ENCODE measurements at regions not wholly inside any gene's neighbourhood (a gene's known extent, or its start where the extent isn't known, plus 50 kb on each side); places are given as distances from the start of the nearest gene placed in this dataset.

DNA sequence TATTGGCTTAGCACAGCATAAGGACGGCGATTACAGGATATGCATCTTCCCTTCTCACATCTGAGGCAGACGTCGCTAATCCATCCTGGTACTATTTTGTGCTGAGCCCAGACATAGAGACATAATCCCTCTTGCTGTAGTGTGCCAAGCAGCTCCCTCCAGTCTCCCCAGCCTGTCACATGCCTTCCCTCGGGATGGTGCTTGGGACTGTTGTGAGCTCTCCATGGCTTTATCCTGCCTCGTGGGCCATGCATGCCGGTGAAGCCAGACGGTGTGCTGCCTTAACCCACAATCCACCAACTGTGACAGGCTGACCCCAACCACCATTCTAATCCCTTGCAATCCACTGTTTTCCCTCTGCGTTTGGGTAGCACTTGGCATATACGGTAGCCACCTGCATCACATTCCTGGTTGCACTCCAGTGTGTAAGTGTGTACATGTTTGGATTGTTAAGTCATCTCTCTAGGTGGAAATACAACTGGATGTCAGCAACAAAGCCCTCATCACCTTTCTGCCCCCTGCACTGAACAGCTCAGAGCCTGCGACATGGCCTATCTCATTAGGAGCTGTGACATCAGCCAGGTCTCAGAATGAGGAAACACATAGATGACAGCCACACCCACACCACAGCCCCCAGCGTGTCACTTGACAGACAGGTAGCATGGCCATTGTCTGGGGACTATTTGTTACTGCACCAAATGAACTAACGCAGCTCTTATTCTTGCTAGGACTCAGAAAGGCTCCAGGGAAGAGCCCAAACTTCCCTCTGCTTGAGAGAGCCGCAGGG lies 374.8 kb upstream of the CDH4 start:
- DNase-seq, result no peak

DNA sequence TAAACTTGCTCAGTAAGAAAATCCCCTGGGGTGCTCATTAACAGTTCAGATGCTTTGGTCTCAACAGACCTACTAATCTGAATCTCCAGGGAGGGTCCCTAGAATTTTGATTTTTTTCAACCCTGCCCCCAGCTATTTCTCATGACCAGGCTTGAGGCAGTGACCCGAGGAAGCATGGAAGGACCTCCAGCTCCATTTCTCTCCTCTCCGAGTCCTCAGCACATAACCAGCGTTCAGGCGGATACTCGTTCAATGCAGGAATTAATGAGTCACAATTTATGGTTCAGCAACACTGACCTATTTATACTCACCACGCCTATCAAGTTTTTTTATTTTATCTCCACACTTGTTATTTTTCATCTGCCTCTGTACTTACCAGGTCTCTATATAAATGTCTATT lies 369.2 kb upstream of the CDH4 start:
- no peak for DNase-seq

DNA sequence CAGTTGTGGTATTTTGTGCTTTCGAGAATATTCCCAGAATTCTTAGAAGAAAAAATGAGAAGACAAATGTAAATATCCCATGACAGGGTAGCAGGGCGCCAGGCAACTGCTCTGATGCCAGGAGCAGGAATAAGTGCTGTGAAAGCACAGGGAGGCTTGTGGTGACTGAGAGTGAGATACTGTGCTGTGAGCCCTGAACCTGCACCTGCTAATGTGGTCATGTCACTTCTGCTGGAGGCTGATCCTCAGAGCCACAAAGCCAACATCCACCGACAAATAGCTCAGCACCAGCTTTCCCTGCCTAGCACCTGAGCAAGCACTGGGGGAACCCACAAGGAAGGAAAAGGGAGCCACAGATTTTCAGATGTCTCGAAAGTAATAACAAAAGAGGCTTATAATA lies 368.6 kb upstream of the CDH4 start:
- no peak for DNase-seq

DNA sequence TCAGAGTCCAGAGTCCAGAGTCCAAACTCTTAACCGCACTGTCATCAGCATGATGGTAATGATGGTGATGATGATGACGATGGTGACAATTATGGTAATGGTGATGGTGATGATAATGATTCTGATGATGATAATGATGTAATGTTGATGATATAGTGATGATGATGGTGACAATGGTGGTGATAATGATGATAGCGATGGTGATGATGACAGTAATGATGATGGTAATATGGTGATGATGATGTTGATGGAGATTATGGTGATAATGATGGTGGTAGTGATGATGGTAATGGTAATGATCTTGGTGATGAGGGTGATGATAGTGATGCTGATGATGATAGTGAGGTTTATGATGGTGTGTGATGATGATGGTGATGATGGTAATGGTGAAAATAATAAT lies 367.8 kb upstream of the CDH4 start:
- DNase-seq, result no peak

DNA sequence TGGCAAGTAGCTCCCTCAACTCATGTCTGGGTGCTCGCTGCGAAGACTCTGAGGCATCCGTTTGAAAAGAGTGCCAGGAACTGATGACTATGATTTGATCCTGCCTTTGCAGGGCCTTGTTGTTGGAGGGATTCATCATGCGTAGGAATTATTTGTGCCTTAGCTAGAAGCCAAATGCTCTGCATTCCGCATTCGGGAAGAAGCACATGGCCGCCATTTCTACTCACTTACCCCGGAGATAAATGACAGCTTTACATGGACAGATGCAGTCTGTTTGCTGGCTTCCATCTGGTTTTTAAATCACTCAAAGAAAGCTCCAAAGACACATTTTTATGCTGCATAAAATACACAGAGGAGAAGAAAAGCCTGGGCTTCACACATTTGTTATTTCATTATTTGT lies 363.3 kb upstream of the CDH4 start:
- DNase-seq, result no peak

DNA sequence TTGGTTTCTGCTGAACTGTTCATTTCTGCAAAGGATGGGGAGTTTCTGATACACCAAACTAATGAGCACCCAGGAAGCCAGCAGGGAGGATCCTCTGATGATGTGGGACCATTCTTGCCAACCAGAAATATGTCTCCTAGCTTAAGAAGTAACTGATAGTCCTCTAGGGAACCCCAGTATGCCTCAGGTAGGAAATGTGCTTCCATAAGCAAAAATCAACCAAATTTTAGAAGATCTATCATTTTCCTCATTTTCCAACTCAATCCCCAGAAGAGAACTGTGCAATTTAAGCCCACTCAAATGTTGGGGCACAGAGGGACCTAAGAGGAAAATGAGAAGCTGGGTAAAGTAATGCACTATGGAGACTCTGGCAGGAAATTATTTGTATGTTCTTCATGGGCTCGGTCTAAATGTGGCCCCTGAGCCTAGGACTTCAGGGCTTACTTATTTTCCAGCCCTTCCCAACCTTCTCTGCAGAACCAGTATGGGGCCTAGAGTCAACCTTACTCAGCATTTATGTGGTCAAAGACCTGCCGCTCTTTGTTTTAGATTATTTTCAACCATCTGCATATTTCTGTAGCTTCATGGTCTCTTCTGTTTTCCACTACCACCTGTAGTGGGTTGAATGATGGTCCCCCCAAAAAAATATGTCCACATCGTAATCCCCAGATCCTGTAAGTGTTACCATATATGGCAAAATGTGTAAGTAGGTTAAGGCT lies 359.8 kb upstream of the CDH4 start:
- DNase-seq, result no peak

DNA sequence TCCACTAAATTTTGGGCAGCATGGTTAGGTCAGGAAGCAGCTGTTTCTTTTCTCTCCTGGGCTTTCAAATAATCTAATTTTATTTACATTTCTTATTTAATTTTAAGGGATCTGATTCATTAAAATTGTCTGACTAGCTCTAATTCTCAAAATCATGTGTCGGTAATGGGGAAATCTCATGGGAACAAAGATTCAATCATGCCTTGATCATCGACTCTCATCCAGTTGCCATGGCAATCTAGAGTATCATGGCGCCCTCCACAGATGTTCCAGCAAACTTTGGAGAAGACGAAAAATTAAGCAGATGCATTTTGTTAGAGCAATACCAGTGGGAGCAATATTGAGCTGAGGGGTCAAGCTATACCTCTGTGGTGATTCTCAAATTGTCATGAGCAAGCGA lies 358.0 kb upstream of the CDH4 start:
- DNase-seq, result no peak

DNA sequence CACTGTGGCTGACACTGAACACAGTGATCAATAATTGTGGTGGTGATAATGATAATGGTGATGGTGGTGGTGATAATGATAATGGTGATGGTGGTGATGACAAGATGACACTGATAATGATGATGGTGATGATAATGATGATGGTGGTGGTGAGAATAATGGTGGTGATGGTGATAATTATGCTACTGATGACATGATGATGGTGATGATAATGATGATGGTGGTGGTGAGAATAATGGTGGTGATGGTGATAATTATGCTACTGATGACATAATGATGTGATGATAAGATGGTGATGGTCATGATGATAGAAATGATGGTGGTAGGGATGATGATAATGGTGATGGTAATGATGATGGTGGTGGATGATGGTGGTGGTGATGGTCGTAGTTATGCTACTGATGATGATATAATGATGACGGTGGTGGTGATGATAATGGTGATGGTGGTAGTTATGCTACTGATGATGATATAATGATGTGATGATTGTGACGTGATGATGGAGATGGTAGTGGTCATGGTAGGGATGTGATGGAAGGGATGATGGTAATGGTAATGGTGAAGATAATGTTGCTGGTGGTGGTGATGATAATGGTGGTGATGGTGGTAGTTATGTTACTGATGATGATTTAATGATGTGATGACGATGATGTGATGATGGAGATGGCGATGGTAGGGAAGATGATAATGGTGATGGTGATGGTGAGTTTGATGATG lies 356.5 kb upstream of the CDH4 start:
- no peak for DNase-seq

DNA sequence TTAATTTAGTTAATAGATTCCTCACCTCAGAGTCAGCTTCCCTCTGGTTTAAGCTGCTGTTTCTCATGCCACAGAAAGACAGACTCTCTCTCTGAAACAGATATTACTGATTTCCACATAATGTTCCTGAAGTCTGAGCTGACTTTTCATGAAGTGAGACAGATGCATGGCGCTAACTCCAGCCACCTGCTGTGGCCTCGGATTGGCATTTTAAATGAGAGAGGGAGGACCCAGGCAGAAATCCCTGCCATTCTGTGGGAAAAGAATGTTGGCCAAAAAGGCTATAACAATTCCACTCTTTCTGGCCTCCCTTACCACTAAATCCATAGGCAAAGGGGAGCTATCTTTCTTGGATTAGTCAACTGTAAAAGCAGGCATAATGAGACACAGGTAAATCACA lies 354.1 kb upstream of the CDH4 start:
- no peak for DNase-seq

DNA sequence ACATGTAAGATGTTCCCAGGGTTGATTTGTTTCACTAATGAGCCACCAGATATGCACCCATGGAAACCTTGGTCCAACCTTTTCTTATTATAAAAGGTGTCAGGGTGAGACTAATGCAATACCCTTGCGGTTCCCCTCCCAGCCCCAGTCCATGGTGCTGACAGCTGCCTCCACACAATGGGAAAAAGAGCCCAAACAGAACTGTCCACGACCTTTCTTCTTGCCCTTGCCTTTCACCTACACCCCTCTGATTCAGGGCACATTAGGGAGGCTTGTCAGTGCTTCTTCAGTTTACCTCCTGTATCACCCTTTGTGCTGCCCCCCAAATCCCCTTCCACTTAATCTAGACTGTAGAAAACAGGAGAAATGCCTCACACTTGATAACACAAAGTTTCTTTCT lies 352.7 kb upstream of the CDH4 start:
- DNase-seq, result no peak

DNA sequence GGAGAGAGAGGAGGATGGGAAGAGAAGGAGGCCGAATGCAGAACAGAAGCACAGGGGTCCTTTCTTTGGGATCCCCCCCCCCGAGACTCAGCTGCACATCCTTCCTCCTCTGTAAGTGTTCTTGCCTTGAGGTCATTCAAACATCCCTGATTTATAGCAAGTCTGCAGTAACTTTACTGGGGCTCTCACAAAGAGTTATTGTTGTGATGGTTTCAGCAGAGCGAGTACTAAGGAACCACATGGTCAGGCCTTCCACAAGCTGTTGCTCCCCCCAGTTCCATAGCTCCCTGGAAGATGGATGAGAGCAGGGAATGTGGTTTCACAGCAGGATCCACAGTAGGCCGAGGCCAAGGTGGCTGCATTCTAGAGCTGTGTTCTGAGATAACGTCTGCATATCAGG lies 351.4 kb upstream of the CDH4 start:
- no peak for DNase-seq

DNA sequence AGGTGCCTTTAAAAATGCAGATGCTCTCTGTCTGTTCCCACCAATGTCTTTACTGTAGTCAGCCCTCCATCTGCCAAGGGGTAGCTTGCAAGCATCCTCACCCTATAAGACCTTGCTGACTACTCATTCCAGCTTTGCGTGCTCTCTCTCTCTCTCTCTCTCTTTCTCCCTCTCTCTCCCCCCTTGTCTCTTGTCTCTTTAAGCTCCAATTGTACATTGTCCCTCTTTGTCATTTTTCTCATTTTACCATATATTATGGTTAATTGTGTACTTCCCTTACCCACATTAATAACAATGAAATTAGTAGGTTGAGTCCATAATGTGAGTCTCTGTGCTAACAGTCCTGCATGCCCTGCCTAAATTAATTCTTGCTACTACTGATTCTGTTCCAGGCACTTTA lies 350.2 kb upstream of the CDH4 start:
- DNase-seq, result no peak

DNA sequence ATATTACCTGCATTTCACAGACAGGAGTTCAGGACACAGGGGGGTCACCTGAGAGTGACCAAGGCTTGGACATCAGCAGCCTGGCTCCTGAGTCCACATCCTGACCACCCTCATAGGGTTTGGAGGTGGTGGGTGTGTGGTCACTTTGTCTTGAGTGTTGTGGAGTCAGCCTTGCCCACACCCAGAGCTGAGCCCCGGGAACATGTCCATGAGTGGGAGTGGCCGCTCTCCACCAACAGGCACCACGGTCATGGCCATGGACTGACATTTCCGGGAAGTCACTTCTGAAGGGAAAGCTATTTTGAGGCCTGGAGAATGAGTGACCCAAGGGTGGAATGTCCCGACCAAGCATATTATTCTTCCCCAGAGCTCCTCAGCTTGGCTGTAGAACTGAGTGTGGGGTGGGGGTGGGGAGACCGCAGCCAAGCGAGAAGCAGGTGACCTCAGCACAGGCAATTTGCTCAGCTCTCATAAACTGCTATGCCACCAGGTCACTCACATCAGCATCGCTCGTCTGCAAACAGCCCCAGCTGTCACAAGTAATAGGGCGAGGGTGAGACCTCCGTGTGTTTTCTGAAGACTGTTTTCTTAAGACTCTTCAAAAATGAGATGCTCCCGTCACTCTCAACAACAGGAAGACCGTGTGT lies 348.6 kb upstream of the CDH4 start:
- DNase-seq, result no peak

DNA sequence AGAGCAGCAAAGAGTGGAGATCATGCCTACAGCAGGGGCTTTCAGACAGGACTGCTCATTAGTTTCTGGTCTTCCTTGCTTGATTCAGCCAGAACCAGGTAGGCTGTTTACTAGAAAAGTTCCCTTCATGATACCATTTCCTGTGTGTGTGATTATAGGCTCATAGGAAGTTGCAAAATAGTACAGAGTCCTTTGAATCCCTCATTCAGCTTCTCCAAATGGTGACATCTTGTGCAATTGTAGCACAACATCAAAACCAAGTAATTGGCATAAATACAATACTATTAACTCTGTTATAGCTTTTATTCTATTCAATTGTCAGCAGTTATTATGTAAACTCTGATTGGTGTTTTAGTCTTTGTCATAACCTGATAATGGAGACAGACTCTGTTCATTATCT lies 347.3 kb upstream of the CDH4 start:
- DNase-seq, result no peak

DNA sequence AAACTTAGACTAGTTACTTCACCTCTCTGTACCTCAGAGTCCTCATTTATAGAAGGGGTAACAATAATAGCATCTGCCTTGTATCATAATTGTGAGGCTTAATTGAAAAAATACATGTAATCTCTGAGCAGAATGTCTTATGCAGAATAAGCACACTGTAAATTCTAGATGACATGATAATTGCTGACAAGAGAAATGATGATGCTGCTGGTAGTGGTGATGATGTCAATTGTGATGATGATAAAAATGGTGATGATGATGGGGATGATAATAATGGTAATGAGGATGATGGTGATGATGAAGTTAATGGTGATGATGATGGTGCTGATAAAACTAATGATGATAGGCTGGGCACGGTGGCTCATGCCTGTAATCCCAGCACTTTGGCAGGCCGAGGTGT lies 346.1 kb upstream of the CDH4 start:
- no peak for DNase-seq

DNA sequence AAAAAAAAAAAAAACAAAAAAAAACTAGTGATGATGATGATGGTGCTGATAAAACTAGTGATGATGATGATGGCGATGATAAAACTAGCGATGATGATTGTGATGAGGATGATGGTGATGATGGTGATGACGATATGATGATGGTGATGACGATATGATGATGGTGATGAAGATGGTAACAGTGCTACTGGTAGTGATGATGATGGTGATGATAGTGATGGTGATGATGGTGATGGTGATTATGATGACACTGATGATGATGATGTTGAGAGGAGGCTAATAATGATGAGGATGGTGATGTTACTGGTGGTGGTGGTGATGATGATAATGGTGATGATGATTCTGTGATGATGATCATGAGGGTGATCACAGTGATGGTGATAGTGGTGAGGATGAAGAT lies 345.5 kb upstream of the CDH4 start:
- DNase-seq, result no peak

DNA sequence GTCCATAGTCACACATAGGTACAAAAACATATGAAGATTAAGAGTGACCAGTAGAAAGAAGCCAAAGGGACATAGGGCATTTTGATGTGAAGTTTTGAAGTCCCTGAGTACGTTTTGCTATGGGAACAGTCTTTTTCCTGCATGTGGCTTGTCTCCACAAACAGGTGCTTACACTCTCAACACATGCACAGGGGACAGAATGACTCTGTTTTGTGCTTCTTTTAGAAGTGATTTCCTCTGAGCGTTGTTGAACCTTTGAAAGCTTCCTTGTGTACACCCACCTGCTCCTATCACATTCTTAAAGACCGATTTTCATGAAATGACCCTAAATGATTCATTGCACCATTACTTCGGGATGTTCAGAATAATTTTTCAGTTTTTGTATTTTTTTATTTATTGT lies 338.8 kb upstream of the CDH4 start:
- DNase-seq, result no peak

DNA sequence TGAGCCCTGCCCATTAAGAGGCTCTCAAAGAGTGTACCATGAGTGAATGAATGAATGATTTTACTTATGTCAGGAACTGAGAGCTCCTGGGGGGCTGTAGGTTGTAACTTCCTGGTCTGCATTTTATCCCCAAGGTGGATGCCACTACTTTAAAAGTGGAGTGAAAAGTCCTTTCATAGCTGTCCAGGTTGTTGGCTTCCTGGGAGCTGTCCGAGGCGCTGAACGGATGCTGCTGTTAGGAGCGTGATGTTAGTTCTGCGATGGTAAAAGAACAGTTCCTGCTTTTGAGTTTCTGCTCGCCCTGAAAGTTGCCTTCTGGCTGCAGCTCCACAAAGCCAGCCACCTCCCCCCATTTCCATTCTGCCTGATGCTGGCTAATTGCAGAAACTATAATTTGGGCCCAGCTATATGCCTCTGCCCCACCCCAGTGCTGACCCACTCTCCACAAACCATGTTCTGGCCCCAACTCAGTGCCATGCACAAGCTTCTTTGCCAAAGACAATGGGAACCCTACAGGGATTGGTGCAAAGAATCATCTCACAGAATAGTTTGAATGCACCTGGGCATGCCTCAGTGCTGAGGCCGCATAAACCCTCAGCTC lies 330.9 kb upstream of the CDH4 start:
- no peak for DNase-seq

DNA sequence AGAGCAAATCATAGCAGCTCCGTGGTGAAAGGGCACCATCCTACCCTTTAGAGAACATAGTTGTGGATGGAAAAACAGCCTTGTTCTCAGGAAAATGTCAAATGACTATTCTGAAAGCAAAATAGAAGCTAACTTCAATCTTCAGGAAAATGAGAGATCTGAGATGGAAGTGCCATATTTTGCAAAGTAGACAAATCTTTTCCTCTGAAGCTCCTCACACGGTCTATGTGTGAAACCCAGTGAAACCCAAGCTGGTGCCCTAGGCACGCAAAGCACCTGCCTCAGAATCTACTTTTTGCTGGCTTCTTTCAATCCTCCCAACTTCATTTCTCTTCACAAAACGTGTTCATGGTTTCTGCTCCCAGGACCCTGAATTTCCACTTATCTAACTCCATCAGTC lies 325.2 kb upstream of the CDH4 start:
- DNase-seq, result no peak

DNA sequence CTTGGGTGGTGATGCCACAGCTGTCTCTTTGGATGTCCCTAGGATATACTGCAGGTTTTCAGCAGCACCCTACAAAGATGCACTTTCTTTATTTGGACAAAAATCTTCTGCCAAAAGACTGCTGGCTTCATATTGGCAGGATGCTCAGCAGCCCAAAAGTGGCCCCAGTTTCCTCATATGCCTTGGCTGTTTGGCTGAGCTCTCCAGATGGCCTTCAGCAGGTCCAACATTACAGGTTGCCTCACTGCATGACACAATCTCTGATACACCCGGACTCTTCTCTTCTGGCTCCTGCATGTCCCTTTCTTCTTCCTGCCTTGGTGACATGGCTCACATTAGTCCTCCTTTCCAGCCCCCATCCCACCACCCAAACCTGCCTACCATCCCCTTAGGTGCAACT lies 323.7 kb upstream of the CDH4 start:
- no peak for DNase-seq

DNA sequence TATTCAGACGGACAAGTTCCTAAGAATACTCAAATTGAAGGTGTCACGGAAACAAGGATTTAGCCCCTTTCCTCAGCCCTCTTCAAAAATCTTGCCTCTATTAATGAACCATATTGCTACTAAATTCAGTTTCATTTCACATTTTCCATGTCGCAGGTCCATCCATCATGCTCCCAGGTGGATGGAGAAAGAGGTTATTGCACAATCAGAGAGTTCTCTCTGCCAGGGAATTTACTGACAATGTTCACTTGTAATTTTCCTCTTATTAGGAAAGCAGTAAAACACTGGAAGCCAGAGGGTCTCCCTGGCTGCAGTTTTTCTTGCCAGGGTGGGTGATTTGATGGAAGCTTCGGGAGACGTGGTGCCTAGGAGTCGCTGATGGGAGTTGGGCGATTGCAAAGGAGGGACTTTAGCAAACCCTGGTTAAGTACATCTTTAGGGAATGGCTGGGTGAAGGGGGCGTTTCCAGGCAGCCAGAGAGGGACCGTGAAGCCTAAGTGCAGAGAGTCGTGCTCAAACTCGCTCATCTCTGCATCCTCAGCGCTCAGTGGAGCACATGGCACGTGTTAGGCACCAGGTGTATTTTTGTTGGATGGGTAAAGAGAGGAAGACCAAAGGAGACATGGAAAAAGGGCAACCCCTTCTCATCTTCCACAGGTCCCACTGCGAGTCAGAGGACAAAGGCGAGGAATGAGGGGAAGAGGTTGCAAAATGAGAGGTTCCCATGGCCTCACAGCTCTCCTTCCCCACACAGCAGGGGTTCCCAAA lies 321.9 kb upstream of the CDH4 start:
- no peak for DNase-seq

DNA sequence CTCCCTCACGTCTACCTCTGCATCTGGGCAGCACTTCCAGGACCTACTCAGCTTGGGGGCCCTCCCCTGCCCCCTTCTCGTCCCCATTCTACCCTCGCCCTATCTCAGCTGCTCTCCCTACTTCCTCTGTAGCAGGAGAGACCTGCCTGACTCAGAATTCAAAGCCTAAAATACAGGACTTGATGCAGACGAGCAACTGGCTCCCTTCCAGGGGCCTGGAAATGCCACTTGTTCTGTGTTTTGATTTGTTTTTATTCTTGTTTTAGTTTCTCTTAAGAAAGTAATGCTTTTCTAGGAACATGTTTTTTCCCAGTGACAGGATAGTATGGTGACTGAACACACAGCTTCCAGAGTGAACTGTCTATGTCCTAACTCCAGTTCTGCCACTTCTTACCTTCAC lies 320.4 kb upstream of the CDH4 start:
- DNase-seq, result no peak
